ENCODE measurements at regions not wholly inside any gene's neighbourhood (a gene's known extent, or its start where the extent isn't known, plus 50 kb on each side); places are given as distances from the start of the nearest gene placed in this dataset.

GRCh38 chr15:70257047-70257446, 159.3 kb upstream of the TLE3 start:
- no peak for DNase-seq
- no peak for TF ChIP-seq CTCF (IDR thresholded peaks at IDR 0.05; ENCODE audit: low read depth, low read length)
- H3K27me3 ChIP-seq (ENCODE audit: insufficient read depth, low read depth, severe bottlenecking), result no peaks in the 10 kb centered on the region
- no peaks in the 10 kb centered on the region for H3K36me3 ChIP-seq
- H3K27ac ChIP-seq, result no peak overlapping the region
- no peak overlapping the region for H3K4me3 ChIP-seq (ENCODE audit: low read depth, low read length)
- H3K9me3 ChIP-seq (ENCODE audit: severe bottlenecking), result no peaks in the 10 kb centered on the region

GRCh38 chr15:70254311-70254869, 156.7 kb upstream of the TLE3 start:
- H3K36me3 ChIP-seq, result no peaks in the 10 kb centered on the region
- no peak overlapping the region for H3K4me3 ChIP-seq (ENCODE audit: low read depth, low read length)
- no peaks in the 10 kb centered on the region for H3K27me3 ChIP-seq (ENCODE audit: insufficient read depth, low read depth, severe bottlenecking)
- TF ChIP-seq CTCF (IDR thresholded peaks at IDR 0.05; ENCODE audit: low read depth, low read length), result no peak
- DNase-seq, result no peak
- H3K27ac ChIP-seq, result no peak overlapping the region
- no peaks in the 10 kb centered on the region for H3K9me3 ChIP-seq (ENCODE audit: severe bottlenecking)

GRCh38 chr15:70253461-70254156, 155.9 kb upstream of the TLE3 start:
- Histone ChIP-seq H3K36me3 (no peaks in the 10 kb centered on the region), H3K27me3 (ENCODE audit: insufficient read depth, low read depth, severe bottlenecking) (no peaks in the 10 kb centered on the region), H3K9me3 (ENCODE audit: severe bottlenecking) (no peaks in the 10 kb centered on the region), H3K27ac (no peak overlapping the region), H3K4me3 (ENCODE audit: low read depth, low read length) (no peak overlapping the region)
- DNase-seq, result no peak
- no peak for TF ChIP-seq CTCF (IDR thresholded peaks at IDR 0.05; ENCODE audit: low read depth, low read length)

- DNase-seq, result no peak
- no peak for TF ChIP-seq CTCF (IDR thresholded peaks at IDR 0.05; ENCODE audit: low read depth, low read length)
- Histone ChIP-seq H3K4me3 (ENCODE audit: low read depth, low read length) (no peak overlapping the region), H3K27me3 (ENCODE audit: insufficient read depth, low read depth, severe bottlenecking) (no peaks in the 10 kb centered on the region), H3K36me3 (no peaks in the 10 kb centered on the region), H3K27ac (no peak overlapping the region), H3K9me3 (ENCODE audit: severe bottlenecking) (no peaks in the 10 kb centered on the region)
Measured at GRCh38 chr15:70252951-70253320, 155.2 kb upstream of the TLE3 start.

- Histone ChIP-seq H3K27ac (no peak overlapping the region), H3K4me3 (ENCODE audit: low read depth, low read length) (no peak overlapping the region), H3K27me3 (ENCODE audit: insufficient read depth, low read depth, severe bottlenecking) (no peaks in the 10 kb centered on the region), H3K9me3 (ENCODE audit: severe bottlenecking) (no peaks in the 10 kb centered on the region), H3K36me3 (no peaks in the 10 kb centered on the region)
- TF ChIP-seq CTCF (IDR thresholded peaks at IDR 0.05; ENCODE audit: low read depth, low read length), result no peak
- no peak for DNase-seq
Measured at GRCh38 chr15:70252056-70252950, 154.6 kb upstream of the TLE3 start.

Data from WERI-Rb-1 (cell line).